Effector CD8-positive, alpha-beta T cell (primary cell): ENCODE measurements at regions not wholly inside any gene's neighbourhood (a gene's known extent, or its start where the extent isn't known, plus 50 kb on each side); places are given as distances from the start of the nearest gene placed in this dataset.

Source experiments
- DNase-seq: peaks from one replicate; lab custom pipeline; 2025; lab: John Stamatoyannopoulos, UW

DNA sequence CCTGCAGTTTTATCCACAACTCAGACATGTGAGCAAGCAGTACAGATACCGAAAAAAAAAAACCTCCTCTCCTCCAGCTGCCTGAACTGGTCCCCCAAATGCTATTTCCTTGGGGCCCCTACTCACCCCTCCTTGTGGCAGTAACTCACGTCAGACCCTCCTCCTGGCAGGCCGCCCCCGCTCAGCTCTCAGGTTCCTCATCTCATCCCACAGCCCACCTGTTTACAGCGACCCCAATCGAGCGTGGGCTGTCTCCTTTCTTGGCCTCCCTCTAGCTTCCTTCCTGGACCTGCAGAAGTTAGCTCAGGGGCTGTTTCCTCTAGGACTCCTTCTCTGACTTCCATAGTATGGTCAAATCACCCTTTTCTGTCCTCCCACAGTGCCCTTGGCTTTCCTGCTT, 455.3 kb downstream of the BCL11B start:
- DNase-seq: no peak

GRCh38 chr14:98819132-98819866, 452.7 kb downstream of the BCL11B start:
- no peak for DNase-seq

DNA sequence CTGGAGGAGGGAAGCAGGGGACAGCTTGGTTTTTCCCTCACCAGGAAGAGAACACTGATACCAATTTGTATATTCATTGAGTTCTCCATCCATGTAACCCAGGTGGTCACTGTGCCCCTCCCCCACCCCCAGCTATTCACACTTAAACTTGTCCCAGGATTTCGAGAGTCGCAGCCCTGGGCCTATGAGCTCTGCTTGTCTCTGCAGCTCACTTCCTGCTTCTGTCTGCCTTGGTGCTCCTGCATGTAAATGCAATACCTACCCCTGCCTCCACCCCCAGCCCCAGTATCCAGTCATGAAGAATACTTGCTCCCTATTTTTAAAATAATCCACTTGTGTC, 452.2 kb downstream of the BCL11B start:
- DNase-seq: no peak

- no peak for DNase-seq
These were observed 449.1 kb downstream of the BCL11B start for GRCh38 chr14:98822917-98823316.

DNA sequence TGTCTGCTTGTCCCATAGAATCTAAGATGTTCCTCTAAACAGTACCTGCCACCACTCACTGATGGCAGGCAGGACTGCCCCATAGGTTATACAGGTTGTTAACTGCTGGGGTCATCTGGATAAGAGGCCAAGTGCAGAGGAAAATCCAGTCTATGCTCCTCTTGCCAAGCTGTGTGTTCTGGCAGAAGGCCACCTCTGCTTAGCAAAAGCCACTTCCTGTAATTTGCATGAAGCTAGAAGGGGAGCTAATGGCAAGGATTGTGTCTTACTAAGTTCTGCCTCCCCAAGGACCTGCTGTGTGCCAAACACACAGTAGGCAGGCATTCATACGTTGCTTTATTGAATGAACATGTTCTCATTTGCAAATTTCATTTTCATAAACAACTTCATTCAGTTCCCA, 445.4 kb downstream of the BCL11B start:
- no peak for DNase-seq

GRCh38 chr14:98834119-98834518, 437.9 kb downstream of the BCL11B start:
- no peak for DNase-seq

DNA sequence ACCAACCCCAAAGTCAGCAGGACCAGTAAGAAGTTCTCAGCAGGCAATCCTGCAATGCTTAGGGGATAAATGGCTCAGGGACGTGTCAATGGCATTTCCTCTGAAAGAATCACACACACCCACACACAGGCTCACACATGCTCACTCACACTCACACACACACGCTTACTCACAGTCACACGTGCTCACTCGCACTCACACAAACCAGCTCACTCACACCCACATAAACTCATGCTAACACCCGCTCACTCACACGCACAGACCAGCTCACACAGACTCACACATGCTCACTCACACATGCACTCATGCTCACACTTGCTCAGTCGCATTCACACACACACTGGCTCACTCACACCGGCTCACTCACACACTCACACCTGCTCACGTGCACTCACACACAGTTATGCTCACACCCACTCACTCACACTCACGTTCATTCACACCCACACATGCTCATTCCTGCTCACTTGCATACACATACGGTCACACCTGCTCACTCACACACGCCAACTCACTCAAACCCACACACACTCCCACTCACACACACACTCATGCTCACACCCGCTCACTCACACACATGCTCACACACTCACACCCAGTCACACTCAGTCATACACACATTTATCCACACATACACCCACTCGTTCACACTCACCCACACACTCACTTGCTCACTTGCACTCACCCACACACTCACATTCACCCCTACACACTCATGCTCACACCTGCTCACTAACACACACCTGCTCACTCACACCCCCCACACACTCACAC, 436.8 kb downstream of the BCL11B start:
- DNase-seq: no peak

DNA sequence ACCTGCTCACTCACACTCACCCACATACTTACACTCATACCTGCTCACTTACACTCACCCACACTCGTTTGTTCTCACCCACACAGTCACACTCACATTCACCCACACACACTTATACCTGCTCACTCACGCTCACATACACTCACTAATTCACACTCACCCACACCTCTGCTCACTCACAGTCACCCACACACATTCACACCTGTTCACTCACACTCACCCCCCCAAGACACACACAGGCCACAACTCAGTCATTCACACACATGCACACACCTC, 436.2 kb downstream of the BCL11B start:
- DNase-seq: no peak

- no peak for DNase-seq
These were observed 431.9 kb downstream of the BCL11B start for GRCh38 chr14:98840091-98840490.

- no peak for DNase-seq
These were observed 431.5 kb downstream of the BCL11B start for GRCh38 chr14:98840511-98840910.

- no peak for DNase-seq
These were observed 427.5 kb downstream of the BCL11B start for GRCh38 chr14:98844456-98844855.

DNA sequence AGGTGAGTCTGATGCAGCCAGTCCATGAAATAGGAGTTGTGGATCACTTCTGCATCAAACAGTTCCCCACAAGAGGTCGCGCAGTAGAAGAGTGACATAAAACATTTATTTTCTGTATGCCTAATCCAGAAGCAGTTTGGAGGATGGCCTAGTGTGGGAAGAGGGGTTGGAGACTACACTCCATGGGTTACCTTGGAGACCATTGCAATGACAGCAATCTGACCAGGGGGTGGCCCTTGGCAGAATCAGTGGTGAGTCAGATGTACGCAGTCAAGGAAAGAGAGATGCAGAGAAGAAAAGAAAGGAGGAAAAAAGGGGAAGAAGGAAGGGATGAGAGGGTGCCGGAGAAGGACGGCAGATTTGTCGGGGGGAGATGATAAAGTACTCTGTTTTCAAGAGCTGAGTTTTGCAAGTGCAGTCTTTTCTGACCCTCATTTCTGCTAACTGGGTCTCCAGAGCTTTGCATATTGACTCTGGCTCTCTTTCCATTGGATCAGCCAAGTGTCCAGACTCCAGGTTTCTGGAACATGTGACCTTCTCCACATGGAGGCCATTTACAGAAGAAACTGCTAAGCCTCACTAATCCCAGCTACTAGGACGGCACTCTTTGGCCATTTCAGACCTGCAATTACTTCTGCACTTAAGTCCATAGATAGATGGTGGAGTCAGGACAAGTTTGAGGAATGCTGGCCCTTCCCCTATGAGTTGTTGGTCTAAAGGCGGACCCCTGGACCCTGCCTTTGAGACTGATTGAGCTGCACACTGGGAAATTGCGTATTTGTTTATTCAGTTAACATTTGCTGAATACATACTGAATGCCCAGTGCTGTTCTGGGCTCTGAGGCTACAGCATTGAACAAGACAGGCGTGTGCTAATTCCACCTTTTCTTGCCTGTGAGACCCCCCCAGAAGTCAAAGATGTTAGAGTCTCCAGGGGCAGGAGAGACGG, 424.2 kb downstream of the BCL11B start:
- no peak for DNase-seq

DNA sequence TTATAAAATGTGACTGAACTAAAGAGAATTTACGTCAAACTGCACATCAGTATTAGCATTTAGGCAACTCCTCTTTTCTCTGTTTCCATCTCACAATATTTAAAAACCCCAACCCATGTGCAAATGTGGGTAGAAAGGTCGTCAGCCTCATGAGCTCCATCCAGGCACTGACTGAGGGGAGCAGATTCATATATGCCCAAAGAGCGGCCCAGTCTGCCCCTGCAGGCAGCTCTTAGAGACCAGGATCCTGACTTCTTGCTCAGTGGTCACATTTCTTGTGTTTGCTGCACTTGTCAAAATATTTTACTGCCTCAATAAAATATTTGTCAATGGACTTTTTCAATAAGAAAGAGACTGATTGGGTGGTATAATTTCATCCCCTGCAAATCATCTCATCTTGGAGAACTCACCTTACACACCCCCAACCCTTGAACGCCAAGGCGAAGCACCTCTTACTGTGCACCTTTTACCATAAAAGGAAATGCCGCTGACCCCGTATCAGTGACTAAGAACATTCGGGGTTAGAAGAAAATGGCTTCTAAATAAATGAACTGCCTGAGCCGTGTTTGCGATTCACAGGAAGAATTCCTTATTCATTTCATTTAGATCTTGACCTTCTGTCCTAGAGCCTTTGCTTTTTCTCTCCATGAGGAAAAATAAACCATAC, 418.8 kb downstream of the BCL11B start:
- DNase-seq: no peak

- no peak for DNase-seq
These were observed 415.9 kb downstream of the BCL11B start for GRCh38 chr14:98855926-98856715.

DNA sequence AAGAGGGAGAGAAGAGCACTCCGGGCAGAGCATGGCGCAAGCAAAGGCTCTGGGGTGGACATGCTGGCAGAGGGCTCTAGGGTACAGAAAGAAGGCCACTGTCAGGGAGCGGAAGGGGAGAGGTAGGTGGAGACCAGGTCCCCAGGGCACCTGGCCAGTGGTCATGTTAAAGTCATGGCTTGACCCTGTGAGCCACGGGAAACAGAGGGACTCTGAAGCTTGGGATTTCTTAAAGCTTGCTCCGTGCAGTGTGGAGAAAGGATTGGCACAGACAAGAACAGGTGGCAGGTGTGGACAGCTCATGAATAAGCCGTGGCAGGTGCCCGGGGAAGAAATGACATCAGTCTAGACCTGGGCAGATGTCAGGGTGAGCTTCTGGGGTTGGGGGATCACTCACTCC, 413.8 kb downstream of the BCL11B start:
- no peak for DNase-seq

GRCh38 chr14:98858561-98858960, 413.4 kb downstream of the BCL11B start:
- no peak for DNase-seq

GRCh38 chr14:98859301-98859700, 412.7 kb downstream of the BCL11B start:
- no peak for DNase-seq

DNA sequence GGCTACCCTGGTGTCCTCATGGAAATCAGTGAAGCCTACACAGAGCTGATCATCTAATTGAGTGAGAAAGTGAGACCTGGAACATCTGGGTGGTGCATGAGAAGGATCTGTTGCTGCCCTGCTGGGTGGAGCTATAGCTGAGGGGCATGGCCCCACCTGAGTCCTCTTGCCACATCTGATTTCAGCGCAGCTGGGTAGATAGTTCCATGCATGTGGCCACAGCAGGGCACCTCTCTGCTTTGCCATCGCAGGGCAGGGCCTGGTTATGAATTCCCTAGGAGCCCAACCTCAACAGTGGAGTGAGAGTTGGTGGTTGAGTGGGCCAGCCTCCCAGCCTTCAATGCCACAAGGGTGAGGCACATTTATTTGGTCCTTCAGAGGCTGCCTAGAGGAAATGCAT, 407.8 kb downstream of the BCL11B start:
- DNase-seq: no peak

GRCh38 chr14:98867146-98867545, 404.9 kb downstream of the BCL11B start:
- no peak for DNase-seq

GRCh38 chr14:98867726-98868125, 404.3 kb downstream of the BCL11B start:
- DNase-seq: no peak

GRCh38 chr14:98868866-98869265, 403.1 kb downstream of the BCL11B start:
- DNase-seq: no peak
